ENCODE measurements at regions not wholly inside any gene's neighbourhood (a gene's known extent, or its start where the extent isn't known, plus 50 kb on each side); places are given as distances from the start of the nearest gene placed in this dataset.

GRCh38 chr6:166761801-166762200, 134.8 kb upstream of the RPS6KA2 start:
- no peak for TF ChIP-seq CTCF (IDR thresholded peaks at IDR 0.05)
- TF ChIP-seq POLR2AphosphoS5 (IDR thresholded peaks at IDR 0.05), result no peak
